MG63 (cell line): ENCODE measurements at regions not wholly inside any gene's neighbourhood (a gene's known extent, or its start where the extent isn't known, plus 50 kb on each side); places are given as distances from the start of the nearest gene placed in this dataset.
"Not testable (repeated sequence)": the region's sequence is repeated elsewhere in the genome, so short reads cannot be mapped to it uniquely, and the experiment has no call there.

Source experiments
- DNase-seq: peaks from one replicate; pipeline ENCODE4 v3.0.0-alpha.2; 2020
- H3K27me3 ChIP-seq: fragments of 250-450 bp; sonication (Bioruptor Pico); 2 replicates; pipeline ENCODE4 v1.5.1; 2020; ENCODE audit warnings: mild to moderate bottlenecking, moderate library complexity
- H3K36me3 ChIP-seq: fragments of 250-450 bp; sonication (Bioruptor Pico); 2 replicates; pipeline ENCODE4 v1.5.1; 2020; ENCODE audit warnings: mild to moderate bottlenecking, moderate library complexity
- H3K4me3 ChIP-seq: fragments of 250-450 bp; sonication (Bioruptor Pico); 2 replicates; pipeline ENCODE4 v1.5.1; 2020; ENCODE audit warnings: mild to moderate bottlenecking, moderate library complexity
- H3K9me3 ChIP-seq: fragments of 250-450 bp; sonication (Bioruptor Pico); 2 replicates; pipeline ENCODE4 v1.5.1; 2020; ENCODE audit warnings: mild to moderate bottlenecking, moderate library complexity

GRCh38 chr5:159566832-159567231 is 236.5 kb upstream of the IL12B start:
- Histone ChIP-seq H3K27me3 (no peaks in the 10 kb centered on the region), H3K36me3 (no peaks in the 10 kb centered on the region), H3K9me3 (no peaks in the 10 kb centered on the region), H3K4me3 (no peak overlapping the region)
- DNase-seq = no peak

- Histone ChIP-seq H3K9me3 (no peaks in the 10 kb centered on the region), H3K4me3 (no peak overlapping the region), H3K36me3 (no peaks in the 10 kb centered on the region), H3K27me3 (no peaks in the 10 kb centered on the region)
- no peak for DNase-seq
Observed at GRCh38 chr5:159567461-159567860, 237.2 kb upstream of the IL12B start.

GRCh38 chr5:159571501-159572244 is 241.4 kb upstream of the IL12B start:
- H3K36me3 ChIP-seq = no peaks in the 10 kb centered on the region
- no peak for DNase-seq

GRCh38 chr5:159576902-159577301 is 246.6 kb upstream of the IL12B start:
- DNase-seq = no peak
- no peak overlapping the region for H3K4me3 ChIP-seq
- no peaks in the 10 kb centered on the region for H3K36me3 ChIP-seq
- H3K27me3 ChIP-seq = no peaks in the 10 kb centered on the region
- H3K9me3 ChIP-seq = no peaks in the 10 kb centered on the region

More at GRCh38 chr5:159571501-159572244, 241.4 kb upstream of the IL12B start:
- no peaks in the 10 kb centered on the region for H3K9me3 ChIP-seq
- H3K4me3 ChIP-seq = no peak overlapping the region
- no peaks in the 10 kb centered on the region for H3K27me3 ChIP-seq

GRCh38 chr5:159581502-159582249 is 251.4 kb upstream of the IL12B start:
- Histone ChIP-seq H3K36me3 (no peaks in the 10 kb centered on the region), H3K9me3 (peaks cover 7% of the 10 kb centered on the region), H3K4me3 (no peak overlapping the region), H3K27me3 (no peaks in the 10 kb centered on the region)
- DNase-seq = peak; percentile 91

- Histone ChIP-seq H3K36me3 (no peaks in the 10 kb centered on the region), H3K27me3 (no peaks in the 10 kb centered on the region), H3K4me3 (no peak overlapping the region), H3K9me3 (peaks cover 7% of the 10 kb centered on the region)
- DNase-seq = peak; percentile 14
Observed at GRCh38 chr5:159582756-159583541, 252.7 kb upstream of the IL12B start.

- no peaks in the 10 kb centered on the region for H3K36me3 ChIP-seq
- no peaks in the 10 kb centered on the region for H3K27me3 ChIP-seq
- no peak overlapping the region for H3K4me3 ChIP-seq
- DNase-seq = no peak
- peaks cover 7% of the 10 kb centered on the region for H3K9me3 ChIP-seq
Observed at GRCh38 chr5:159586921-159587320, 256.6 kb upstream of the IL12B start.

GRCh38 chr5:159588941-159589340 is 258.7 kb upstream of the IL12B start:
- no peak for DNase-seq
- Histone ChIP-seq H3K4me3 (no peak overlapping the region), H3K27me3 (no peaks in the 10 kb centered on the region), H3K36me3 (no peaks in the 10 kb centered on the region), H3K9me3 (peaks cover under 1% of the 10 kb centered on the region)

- no peak overlapping the region for H3K4me3 ChIP-seq
- no peaks in the 10 kb centered on the region for H3K36me3 ChIP-seq
- no peak for DNase-seq
- H3K27me3 ChIP-seq = no peaks in the 10 kb centered on the region
- H3K9me3 ChIP-seq = peaks cover 5% of the 10 kb centered on the region
Observed at GRCh38 chr5:159593518-159594073, 263.3 kb upstream of the IL12B start.

- H3K27me3 ChIP-seq, H3K36me3 ChIP-seq, H3K4me3 ChIP-seq, H3K9me3 ChIP-seq, DNase-seq: not testable (repeated sequence)
Observed at GRCh38 chr5:159595561-159595960, 265.3 kb upstream of the IL12B start.

- Histone ChIP-seq H3K4me3 (no peak overlapping the region), H3K27me3 (no peaks in the 10 kb centered on the region), H3K36me3 (no peaks in the 10 kb centered on the region), H3K9me3 (peaks cover 5% of the 10 kb centered on the region; the same call in 1 of the 2 replicates)
- no peak for DNase-seq
Observed at GRCh38 chr5:159601216-159601615, 270.9 kb upstream of the IL12B start.

- DNase-seq = no peak
- Histone ChIP-seq H3K4me3 (no peak overlapping the region), H3K9me3 (peaks cover 5% of the 10 kb centered on the region; the same call in 1 of the 2 replicates), H3K36me3 (no peaks in the 10 kb centered on the region), H3K27me3 (no peaks in the 10 kb centered on the region)
Observed at GRCh38 chr5:159602434-159602833, 272.1 kb upstream of the IL12B start.

- Histone ChIP-seq H3K36me3 (no peaks in the 10 kb centered on the region), H3K4me3 (no peak overlapping the region), H3K9me3 (peaks cover 5% of the 10 kb centered on the region; the same call in 1 of the 2 replicates), H3K27me3 (no peaks in the 10 kb centered on the region)
- no peak for DNase-seq
Observed at GRCh38 chr5:159605585-159605984, 275.3 kb upstream of the IL12B start.

- DNase-seq = no peak
Observed at GRCh38 chr5:159609359-159609758, 279.1 kb upstream of the IL12B start.

GRCh38 chr5:159610966-159611579 is 280.8 kb upstream of the IL12B start:
- no peak for DNase-seq
- Histone ChIP-seq H3K4me3 (no peak overlapping the region), H3K27me3 (no peaks in the 10 kb centered on the region), H3K36me3 (no peaks in the 10 kb centered on the region), H3K9me3 (no peaks in the 10 kb centered on the region; the same call in 1 of the 2 replicates)

More at GRCh38 chr5:159609359-159609758, 279.1 kb upstream of the IL12B start:
- Histone ChIP-seq H3K9me3 (no peaks in the 10 kb centered on the region; the same call in 1 of the 2 replicates), H3K27me3 (no peaks in the 10 kb centered on the region), H3K4me3 (no peak overlapping the region), H3K36me3 (no peaks in the 10 kb centered on the region)

- Histone ChIP-seq H3K27me3 (no peaks in the 10 kb centered on the region), H3K9me3 (no peaks in the 10 kb centered on the region), H3K4me3 (no peak overlapping the region), H3K36me3 (no peaks in the 10 kb centered on the region)
- peak; percentile 48 for DNase-seq
Observed at GRCh38 chr5:159616952-159617351, 286.7 kb upstream of the IL12B start.
